HG03457 (cell line): ENCODE measurements at regions not wholly inside any gene's neighbourhood (a gene's known extent, or its start where the extent isn't known, plus 50 kb on each side); places are given as distances from the start of the nearest gene placed in this dataset.

Experiments used
- ATAC-seq: cut with Tn5 transposase; IDR thresholded peaks from one replicate; pipeline ENCODE4 v1.9.1; 2021; ENCODE audit warnings: moderate number of reproducible peaks; ENCODE audit not compliant: unreplicated experiment

GRCh38 chr3:118548434-118548833 is 486.2 kb downstream of the IGSF11 start:
- no peak for ATAC-seq

DNA sequence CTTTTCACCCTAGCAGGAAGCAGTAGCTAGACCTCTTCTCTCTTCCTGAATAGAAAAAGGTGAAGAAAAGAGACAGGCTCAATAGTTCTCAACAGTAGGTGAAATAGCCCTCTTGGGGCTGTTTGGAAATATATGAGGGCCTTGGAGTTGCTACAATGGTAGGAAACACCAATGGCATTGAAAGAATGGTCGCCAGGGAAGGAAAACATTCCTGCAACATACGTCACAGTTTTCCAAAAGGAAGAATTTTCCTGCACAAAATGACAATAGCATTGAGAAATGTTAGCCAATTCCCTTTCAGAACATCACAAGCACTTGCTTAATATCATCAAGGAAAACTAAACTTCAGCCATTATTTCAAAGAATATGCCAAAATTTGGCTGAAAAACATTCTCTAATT is 484.5 kb downstream of the IGSF11 start:
- no peak for ATAC-seq

GRCh38 chr3:118550556-118550955 is 484.1 kb downstream of the IGSF11 start:
- ATAC-seq, result no peak

DNA sequence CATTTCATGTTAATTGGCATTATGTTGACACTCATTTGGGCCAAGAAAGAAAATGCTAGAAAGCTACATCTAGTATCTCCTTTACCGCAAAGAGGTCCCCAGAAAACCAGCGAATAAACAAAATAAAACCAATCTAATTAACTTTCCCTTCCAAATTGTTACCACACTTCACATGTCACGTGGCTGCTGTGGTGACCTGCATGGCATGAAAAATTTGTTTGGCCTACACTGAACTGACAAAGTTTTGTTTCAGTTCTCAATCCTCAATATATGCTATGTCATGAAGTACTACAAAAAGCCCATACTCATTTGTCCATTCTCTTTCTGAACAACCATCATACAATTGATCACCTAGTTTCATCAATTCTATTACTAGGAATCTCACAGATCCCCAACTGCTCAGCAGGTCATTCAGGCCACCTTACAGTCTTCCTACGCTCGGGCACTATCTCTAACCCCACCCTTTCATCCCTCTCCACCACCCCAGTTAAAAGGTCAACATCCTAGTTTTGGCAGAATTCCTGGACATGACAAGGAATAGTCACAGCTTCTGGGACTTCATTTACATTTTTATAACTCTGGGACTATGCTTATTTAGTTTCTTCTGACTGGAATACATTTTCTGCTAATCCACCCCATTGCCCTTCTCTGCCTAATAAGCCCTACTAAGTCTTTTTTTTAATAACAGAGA is 480.4 kb downstream of the IGSF11 start:
- no peak for ATAC-seq

GRCh38 chr3:118556983-118557382 is 477.7 kb downstream of the IGSF11 start:
- no peak for ATAC-seq

GRCh38 chr3:118557513-118557912 is 477.1 kb downstream of the IGSF11 start:
- ATAC-seq, result no peak

DNA sequence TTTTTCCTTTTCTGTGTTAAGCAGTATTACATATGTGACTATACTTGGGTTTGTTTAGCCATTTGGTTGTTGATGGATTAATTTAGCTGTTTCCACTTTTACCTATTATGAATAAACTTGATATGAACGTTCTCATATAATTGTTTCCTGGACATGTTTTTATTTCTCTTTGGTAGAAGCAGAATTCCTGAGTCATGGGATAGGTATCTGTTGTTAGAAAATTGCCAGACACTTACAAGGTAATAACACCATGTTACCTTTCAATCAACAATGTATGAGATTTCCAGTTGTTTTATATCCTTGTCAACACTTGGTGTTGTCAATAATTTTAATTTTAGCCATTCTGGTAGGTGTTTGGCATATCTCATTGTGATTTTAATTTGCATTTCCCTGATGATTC is 475.4 kb downstream of the IGSF11 start:
- no peak for ATAC-seq

GRCh38 chr3:118564800-118565199 is 469.8 kb downstream of the IGSF11 start:
- no peak for ATAC-seq

DNA sequence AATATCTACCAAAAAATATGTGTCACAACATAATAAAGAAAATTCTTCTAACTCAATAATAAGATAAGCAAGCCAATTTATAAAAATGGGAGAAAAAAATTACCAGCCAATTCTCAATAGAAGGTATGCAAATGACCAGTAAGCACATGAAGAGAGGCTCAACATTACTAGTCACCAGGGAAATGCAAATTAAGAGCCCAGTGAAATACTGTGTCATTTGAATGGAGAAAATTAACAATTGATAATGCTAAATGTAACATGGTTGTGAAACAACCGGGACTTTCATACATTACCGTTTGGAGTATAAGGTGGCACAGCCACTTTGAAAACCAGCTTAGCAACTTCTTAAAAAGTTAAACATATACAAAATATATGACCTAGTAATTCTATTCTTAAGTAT is 460.7 kb downstream of the IGSF11 start:
- no peak for ATAC-seq

DNA sequence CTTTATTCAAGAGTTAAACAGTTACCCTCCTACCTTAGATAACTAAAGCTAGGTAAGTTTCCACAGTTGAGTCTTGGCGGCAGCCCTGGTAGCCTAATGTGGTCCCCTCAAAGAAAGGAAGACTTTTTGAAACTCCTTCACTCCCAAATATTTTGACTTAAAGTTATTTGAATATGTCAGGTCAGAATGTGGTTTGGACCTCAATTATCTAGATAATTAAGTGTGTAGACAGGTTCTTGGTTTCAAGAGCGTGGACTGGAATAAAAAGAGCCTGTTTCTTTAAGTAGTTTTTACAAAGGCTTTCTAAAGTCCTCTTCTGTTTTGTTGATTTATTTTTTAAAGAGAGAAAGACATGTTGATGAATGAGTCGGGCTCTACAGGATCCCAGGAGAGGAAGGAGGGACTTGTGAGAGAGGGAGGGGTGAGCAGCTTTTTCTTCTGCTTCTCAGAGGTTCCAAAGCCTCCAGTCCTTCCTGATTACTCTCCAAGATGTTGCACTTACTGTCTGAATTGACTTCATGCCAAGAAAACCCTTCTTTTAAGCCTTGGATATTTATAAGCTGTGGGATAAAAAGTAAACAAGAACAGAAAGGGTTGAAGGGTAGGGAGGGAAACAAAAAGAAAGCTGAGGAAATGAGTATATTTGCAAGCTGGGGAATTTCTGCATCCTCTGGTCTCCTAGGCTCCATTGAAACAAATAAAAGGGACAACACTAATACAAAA is 457.4 kb downstream of the IGSF11 start:
- no peak for ATAC-seq

GRCh38 chr3:118578559-118578958 is 456.1 kb downstream of the IGSF11 start:
- no peak for ATAC-seq

DNA sequence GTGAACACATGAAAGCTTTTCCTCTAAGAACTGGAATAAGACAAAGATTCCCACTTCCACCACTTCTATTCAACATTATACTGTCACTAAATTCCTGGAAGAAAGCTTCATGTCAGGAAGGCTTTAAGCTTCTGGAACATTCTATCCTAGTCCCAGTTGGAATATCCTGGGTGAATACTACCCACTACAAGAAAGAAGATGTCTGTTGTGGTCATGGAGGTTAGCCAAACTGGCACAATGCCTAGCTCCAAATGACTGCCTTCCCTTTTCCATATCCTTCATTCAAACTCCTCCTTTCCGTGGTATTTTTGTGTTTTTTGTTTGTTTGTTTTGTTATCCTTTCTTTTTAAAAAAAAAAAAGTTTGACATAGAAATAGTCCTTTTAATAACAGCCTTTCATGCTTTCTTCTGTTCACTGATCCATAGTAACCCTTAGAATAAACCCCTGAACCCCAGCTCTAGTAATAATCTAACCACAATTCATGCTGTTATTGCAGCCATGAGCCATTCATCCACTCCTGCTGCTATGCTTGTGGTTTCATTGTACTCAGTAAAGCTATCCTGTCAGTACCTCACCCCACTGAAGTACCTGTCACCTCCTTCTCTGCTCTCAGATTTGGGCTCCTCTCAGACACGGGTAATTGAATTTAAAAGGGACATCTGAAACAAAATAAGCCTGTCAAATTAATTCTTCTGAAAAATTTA is 447.5 kb downstream of the IGSF11 start:
- ATAC-seq, result no peak

DNA sequence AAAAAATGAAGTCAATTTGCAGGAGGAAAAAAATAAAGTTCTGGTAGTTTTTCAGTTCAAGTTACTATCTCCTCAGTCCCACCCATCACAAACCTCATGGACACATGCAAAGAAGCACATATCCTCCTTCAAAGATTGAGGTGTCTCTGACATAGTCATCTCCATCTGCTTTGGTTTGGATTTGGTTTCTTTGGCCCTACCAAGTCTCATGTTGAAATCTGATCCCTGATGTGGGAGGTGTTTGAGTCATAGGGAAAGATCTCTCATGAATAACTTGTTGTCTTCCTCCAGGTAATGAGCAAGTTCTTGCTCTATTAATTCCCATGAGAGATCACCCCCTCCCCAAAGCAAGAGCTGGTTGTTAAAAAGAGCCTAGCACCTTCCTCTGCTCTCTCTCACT is 446.8 kb downstream of the IGSF11 start:
- ATAC-seq, result no peak

DNA sequence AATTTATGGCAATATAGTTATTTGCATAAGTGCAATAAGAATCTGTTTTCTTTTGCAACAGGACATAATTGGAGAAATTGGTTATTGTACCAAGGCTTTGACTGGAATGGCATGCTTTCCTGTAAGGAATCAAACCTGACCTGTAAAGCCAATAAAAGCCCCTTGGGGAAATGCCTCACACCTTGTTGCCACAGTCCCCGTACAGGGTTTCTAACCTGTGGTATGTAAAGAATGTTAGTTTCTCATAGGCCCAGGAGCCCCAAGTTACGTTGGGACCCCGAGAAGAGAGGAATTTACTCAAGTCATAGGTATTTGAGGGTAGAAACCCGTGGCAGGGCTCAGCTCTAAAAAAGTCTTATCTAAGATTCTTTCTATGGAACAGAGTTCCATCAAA is 441.4 kb downstream of the IGSF11 start:
- no peak for ATAC-seq

DNA sequence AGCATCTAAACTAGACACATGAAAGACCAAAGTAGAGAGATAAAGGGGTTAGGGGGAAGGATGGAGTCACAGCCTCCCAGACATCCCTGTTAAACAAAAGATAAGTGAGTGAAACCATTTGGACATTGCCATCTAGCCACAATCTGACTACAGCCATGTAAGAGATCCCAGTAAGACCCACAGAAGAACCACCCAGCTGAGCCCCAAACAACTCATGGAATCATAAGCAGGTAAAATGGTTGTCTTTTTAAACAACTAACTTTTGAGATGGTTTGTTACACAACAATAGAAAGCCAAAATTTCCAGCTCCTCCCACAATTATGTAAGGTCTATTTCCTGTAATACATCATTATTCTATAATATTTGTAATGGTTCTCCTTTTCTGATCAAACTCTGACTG is 437.5 kb downstream of the IGSF11 start:
- no peak for ATAC-seq

- ATAC-seq, result no peak
These were observed 426.5 kb downstream of the IGSF11 start for GRCh38 chr3:118607915-118608820.

DNA sequence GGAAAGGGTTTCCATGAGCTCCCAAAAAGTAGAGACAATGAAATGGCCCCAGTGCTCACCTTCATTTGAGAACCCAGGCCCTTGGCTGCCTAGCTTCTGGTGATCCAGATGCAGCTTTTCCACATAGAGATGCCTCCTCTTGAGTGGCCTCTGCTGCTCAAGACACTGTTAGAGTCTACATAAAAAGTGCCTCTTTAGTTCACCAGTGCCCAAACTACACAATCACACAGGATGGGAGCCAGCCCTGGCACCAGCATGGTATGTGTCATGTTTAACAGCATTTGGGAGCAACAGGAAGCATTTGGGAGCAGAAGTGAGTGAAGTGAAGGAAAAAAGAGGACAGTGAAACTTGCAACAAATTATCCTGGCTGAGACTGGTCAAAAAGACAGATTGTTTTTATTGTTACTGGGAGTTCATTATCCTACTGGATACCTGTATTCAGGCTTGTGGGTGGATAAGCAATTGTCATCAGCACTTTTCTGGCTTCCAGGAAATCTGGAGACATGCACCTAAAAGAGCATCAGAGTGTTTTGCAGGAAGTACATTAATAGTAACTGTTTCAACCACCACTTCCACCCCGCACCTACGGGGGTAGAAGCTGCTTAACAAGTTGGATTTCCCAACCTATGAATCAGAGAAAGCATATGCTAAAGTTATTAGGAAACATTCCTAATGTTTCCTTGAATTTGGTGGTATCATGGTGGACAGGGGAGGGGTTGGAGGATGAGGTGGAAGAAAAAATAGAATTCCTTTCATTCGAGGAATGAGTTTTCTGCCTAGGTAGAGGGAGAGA is 416.2 kb downstream of the IGSF11 start:
- ATAC-seq, result no peak

GRCh38 chr3:118626453-118626852 is 408.2 kb downstream of the IGSF11 start:
- ATAC-seq, result no peak

DNA sequence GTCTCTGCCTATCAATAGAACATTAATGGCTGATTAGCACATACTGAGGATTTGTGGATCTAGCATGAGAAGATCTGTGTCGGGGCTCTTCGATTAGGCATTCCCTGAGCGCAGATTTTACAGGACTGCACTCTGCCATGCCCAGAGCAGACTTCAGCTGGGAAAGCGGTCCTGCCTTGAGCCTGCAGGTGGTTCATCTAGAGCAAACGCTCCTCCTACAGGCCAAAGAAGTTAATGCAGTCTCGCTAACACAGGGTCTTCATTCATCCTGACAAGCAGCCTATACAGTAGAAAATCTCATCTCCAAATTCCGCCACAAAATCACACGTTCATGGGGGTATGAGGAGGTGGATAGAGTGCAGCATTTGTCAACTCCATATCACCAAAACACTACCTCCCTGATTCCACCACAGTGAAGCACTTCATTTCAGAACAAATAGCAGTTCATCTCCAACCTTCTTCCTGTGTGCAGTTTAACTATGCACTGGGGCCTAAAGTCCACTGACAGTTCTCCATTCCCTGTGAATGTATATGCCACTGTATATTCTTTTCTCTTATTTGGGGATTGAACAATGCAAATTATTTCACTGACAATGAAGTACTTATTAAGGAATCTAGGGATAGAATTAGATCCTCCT is 405.8 kb downstream of the IGSF11 start:
- ATAC-seq, result peak; percentile 95

DNA sequence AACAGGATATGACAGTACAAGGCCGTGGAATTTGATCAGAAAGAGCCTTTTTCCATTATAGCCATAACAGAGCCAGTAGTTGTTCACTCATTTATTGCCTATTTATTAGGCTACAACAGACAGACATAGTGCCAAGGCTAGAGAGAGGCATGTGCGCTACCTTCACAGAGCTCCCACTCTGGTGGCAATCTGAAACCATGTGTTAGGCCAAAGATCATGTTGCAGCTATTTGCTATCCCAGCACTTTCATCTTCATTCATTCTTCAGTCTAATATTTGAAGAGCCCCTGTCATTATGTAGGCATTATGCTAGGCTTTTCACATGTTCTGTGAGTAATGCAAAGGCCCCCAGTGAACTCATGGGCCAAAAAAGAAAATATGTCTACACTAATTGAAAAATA is 404.8 kb downstream of the IGSF11 start:
- ATAC-seq, result no peak
